ENCODE measurements at regions not wholly inside any gene's neighbourhood (a gene's known extent, or its start where the extent isn't known, plus 50 kb on each side); places are given as distances from the start of the nearest gene placed in this dataset.

DNA sequence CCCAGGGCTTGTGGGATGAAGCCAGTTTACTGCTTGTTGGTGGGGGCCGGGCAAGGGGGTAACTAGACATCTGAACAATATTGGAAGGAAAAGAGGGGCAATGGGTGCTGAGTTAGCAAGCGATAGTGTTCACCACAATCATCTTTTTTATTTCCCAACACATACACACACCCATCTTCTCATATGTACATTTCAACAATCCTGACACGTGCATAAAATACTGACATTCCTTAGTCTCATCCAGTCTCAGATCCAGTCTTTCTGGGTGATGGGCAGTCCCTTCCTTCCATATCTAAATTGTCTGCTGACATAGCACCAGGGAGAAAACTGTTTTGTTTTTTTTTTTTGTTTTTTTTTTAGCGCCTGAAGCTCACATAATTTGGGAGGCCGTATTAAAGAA, 333.6 kb upstream of the TRPC7 start:
- H3K27ac ChIP-seq (ENCODE audit: low read depth), result no peak overlapping the region
- DNase-seq (ENCODE audit: low spot score), result no peak
- ATAC-seq, result no peak
- H4K20me1 ChIP-seq (replicated peaks; ENCODE audit: insufficient read depth), result no peaks in the 10 kb centered on the region
- no peaks in the 10 kb centered on the region for H3K79me2 ChIP-seq (replicated peaks; ENCODE audit: insufficient read depth)
- H3K4me3 ChIP-seq, result no peak overlapping the region
- H3K27me3 ChIP-seq (ENCODE audit: insufficient read depth), result no peaks in the 10 kb centered on the region
- TF ChIP-seq ETS1 (IDR thresholded peaks at IDR 0.05) (no peak), ZNF331 (CRISPR knock-in tag; IDR thresholded peaks at IDR 0.05; ENCODE audit: low read depth) (no peak), EZH2phosphoT487 (IDR thresholded peaks at IDR 0.05; ENCODE audit: unreplicated experiment) (no peak), POLR2AphosphoS5 (IDR thresholded peaks at IDR 0.05; ENCODE audit: low read depth) (no peak), ZNF114 (CRISPR knock-in tag; IDR thresholded peaks at IDR 0.05) (no peak), EZH2 (IDR thresholded peaks at IDR 0.05; ENCODE audit: low read depth, unreplicated experiment) (no peak), JUNB (IDR thresholded peaks at IDR 0.05; ENCODE audit: unreplicated experiment) (no peak), STAT1 (IDR thresholded peaks at IDR 0.05; ENCODE audit: unreplicated experiment) (no peak), NANOG (IDR thresholded peaks at IDR 0.05; ENCODE audit: borderline replicate concordance) (no peak), CREB1 (CRISPR knock-in tag; IDR thresholded peaks at IDR 0.05; ENCODE audit: low read depth) (no peak), REST (IDR thresholded peaks at IDR 0.05; ENCODE audit: unreplicated experiment) (no peak)
- TF ChIP-seq, protein P1, sequence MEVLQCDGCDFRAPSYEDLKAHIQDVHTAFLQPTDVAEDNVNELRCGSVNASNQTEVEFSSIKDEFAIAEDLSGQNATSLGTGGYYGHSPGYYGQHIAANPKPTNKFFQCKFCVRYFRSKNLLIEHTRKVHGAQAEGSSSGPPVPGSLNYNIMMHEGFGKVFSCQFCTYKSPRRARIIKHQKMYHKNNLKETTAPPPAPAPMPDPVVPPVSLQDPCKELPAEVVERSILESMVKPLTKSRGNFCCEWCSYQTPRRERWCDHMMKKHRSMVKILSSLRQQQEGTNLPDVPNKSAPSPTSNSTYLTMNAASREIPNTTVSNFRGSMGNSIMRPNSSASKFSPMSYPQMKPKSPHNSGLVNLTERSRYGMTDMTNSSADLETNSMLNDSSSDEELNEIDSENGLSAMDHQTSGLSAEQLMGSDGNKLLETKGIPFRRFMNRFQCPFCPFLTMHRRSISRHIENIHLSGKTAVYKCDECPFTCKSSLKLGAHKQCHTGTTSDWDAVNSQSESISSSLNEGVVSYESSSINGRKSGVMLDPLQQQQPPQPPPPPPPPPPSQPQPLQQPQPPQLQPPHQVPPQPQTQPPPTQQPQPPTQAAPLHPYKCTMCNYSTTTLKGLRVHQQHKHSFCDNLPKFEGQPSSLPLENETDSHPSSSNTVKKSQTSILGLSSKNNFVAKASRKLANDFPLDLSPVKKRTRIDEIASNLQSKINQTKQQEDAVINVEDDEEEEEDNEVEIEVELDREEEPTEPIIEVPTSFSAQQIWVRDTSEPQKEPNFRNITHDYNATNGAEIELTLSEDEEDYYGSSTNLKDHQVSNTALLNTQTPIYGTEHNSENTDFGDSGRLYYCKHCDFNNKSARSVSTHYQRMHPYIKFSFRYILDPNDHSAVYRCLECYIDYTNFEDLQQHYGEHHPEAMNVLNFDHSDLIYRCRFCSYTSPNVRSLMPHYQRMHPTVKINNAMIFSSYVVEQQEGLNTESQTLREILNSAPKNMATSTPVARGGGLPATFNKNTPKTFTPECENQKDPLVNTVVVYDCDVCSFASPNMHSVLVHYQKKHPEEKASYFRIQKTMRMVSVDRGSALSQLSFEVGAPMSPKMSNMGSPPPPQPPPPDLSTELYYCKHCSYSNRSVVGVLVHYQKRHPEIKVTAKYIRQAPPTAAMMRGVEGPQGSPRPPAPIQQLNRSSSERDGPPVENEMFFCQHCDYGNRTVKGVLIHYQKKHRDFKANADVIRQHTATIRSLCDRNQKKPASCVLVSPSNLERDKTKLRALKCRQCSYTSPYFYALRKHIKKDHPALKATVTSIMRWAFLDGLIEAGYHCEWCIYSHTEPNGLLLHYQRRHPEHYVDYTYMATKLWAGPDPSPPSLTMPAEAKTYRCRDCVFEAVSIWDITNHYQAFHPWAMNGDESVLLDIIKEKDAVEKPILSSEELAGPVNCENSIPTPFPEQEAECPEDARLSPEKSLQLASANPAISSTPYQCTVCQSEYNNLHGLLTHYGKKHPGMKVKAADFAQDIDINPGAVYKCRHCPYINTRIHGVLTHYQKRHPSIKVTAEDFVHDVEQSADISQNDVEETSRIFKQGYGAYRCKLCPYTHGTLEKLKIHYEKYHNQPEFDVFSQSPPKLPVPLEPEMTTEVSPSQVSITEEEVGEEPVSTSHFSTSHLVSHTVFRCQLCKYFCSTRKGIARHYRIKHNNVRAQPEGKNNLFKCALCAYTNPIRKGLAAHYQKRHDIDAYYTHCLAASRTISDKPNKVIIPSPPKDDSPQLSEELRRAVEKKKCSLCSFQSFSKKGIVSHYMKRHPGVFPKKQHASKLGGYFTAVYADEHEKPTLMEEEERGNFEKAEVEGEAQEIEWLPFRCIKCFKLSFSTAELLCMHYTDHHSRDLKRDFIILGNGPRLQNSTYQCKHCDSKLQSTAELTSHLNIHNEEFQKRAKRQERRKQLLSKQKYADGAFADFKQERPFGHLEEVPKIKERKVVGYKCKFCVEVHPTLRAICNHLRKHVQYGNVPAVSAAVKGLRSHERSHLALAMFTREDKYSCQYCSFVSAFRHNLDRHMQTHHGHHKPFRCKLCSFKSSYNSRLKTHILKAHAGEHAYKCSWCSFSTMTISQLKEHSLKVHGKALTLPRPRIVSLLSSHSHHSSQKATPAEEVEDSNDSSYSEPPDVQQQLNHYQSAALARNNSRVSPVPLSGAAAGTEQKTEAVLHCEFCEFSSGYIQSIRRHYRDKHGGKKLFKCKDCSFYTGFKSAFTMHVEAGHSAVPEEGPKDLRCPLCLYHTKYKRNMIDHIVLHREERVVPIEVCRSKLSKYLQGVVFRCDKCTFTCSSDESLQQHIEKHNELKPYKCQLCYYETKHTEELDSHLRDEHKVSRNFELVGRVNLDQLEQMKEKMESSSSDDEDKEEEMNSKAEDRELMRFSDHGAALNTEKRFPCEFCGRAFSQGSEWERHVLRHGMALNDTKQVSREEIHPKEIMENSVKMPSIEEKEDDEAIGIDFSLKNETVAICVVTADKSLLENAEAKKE (CRISPR knock-in tag; IDR thresholded peaks at IDR 0.05), result no peak
- TF ChIP-seq, protein P2, sequence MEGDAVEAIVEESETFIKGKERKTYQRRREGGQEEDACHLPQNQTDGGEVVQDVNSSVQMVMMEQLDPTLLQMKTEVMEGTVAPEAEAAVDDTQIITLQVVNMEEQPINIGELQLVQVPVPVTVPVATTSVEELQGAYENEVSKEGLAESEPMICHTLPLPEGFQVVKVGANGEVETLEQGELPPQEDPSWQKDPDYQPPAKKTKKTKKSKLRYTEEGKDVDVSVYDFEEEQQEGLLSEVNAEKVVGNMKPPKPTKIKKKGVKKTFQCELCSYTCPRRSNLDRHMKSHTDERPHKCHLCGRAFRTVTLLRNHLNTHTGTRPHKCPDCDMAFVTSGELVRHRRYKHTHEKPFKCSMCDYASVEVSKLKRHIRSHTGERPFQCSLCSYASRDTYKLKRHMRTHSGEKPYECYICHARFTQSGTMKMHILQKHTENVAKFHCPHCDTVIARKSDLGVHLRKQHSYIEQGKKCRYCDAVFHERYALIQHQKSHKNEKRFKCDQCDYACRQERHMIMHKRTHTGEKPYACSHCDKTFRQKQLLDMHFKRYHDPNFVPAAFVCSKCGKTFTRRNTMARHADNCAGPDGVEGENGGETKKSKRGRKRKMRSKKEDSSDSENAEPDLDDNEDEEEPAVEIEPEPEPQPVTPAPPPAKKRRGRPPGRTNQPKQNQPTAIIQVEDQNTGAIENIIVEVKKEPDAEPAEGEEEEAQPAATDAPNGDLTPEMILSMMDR (conservative IDR thresholded peaks at IDR 0.05; ENCODE audit: low read depth in 2 of 2), result no peak
- no peaks in the 10 kb centered on the region for H3K36me3 ChIP-seq (ENCODE audit: insufficient read depth)
- no peaks in the 10 kb centered on the region for H3F3A ChIP-seq (replicated peaks; ENCODE audit: low read depth)
- H3K27ac Mint-ChIP-seq, result no peak overlapping the region
- H3K9me2 ChIP-seq (ENCODE audit: insufficient read depth), result no peaks in the 10 kb centered on the region; the same call in none of the 2 replicates
- H3K4me2 ChIP-seq, result no peak overlapping the region
- no peaks in the 10 kb centered on the region for H3K9me3 Mint-ChIP-seq
- no peak overlapping the region for H3K4me3 Mint-ChIP-seq
- peaks cover 23% of the 10 kb centered on the region for H3K4me1 Mint-ChIP-seq
- H2AFZ ChIP-seq, result no peak overlapping the region
- no peaks in the 10 kb centered on the region for H3K36me3 Mint-ChIP-seq (ENCODE audit: low read depth)
- H3K27me3 Mint-ChIP-seq (ENCODE audit: insufficient read depth, low read depth, poor library complexity), result no peaks in the 10 kb centered on the region
- peaks cover 13% of the 10 kb centered on the region for H3K4me1 ChIP-seq (ENCODE audit: insufficient read depth)

Data from GM23338 (cell line).